HFFc6 (cell line): ENCODE measurements at regions not wholly inside any gene's neighbourhood (a gene's known extent, or its start where the extent isn't known, plus 50 kb on each side); places are given as distances from the start of the nearest gene placed in this dataset.
A peak's percentile ranks its signal among the peaks of the same experiment; 100 is the strongest.

Experiments used
- DNase-seq: peaks from one replicate; pipeline ENCODE4 v3.0.0-alpha.2; 2018
- H3K27ac Mint-ChIP-seq: 2 replicates; pipeline ENCODE4 v1.8.0; 2020; ENCODE audit warnings: mild to moderate bottlenecking, mixed read lengths
- H3K27me3 Mint-ChIP-seq: 2 replicates; pipeline ENCODE4 v1.8.0; 2021; ENCODE audit warnings: mild to moderate bottlenecking, moderate library complexity, mixed read lengths; ENCODE audit not compliant: insufficient read depth
- H3K36me3 Mint-ChIP-seq: 2 replicates; pipeline ENCODE4 v1.8.0; 2021; ENCODE audit warnings: low read depth, mixed read lengths
- H3K4me1 Mint-ChIP-seq: 2 replicates; pipeline ENCODE4 v1.8.0; 2020; ENCODE audit warnings: low read depth, mixed read lengths
- H3K4me3 Mint-ChIP-seq: 2 replicates; pipeline ENCODE4 v1.8.0; 2020; ENCODE audit warnings: mild to moderate bottlenecking, moderate library complexity, mixed read lengths
- H3K9me3 Mint-ChIP-seq: 2 replicates; pipeline ENCODE4 v1.8.0; 2020; ENCODE audit warnings: mild to moderate bottlenecking, mixed read lengths
- CTCF ChIP-seq: fragments of 200-600 bp; sonication (generic); IDR thresholded peaks from 2 replicates; pipeline ENCODE4 v1.5.0; 2021; ENCODE audit warnings: antibody characterized with exemption, mild to moderate bottlenecking

DNA sequence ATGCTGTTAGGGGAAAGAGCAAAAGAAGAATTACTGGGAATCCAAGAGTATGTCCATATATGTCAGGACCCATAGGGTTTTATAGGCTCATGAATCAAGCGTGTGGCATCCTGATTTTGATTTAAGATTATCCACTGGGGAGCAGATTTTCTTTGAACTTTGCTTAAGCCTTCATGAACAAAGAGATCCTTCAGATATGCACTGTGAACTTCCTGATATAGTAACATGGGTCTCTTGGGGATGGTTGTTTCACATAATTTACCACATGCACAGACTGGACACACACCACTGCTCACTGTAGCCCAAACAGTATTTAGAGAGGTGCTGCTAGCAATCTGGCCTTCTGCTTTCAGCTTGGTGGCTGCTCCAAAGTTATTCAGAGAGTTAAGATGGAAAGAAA lies 200.9 kb upstream of the ZPLD1 start:
- Mint-ChIP-seq H3K27me3 (peaks cover 9% of the 10 kb centered on the region), H3K9me3 (no peaks in the 10 kb centered on the region), H3K27ac (no peak overlapping the region), H3K36me3 (no peaks in the 10 kb centered on the region), H3K4me3 (no peak overlapping the region), H3K4me1 (peaks cover 18% of the 10 kb centered on the region)
- DNase-seq = no peak
- TF ChIP-seq CTCF = no peak

DNA sequence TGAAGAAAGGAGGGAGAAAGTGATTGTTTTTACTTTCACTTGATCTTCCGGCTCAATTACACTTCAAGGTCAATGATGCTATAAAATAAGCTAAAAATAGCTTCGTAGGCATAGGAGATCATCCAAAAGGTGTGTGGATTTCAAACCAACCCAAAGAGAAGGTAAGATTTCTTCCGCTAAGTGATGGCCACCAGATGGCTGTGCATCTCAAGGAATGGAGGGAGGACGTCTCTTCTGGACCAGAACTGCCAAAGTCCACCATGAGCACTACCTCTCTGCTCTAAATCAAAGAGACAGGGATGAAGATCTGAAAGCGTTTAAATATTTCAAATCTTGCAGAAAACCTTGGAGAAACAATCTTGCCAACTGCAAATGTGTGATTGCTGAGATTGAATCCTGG lies 199.1 kb upstream of the ZPLD1 start:
- Mint-ChIP-seq H3K9me3 (no peaks in the 10 kb centered on the region), H3K27me3 (peaks cover 12% of the 10 kb centered on the region), H3K4me3 (no peak overlapping the region), H3K27ac (no peak overlapping the region), H3K36me3 (no peaks in the 10 kb centered on the region), H3K4me1 (peaks cover 8% of the 10 kb centered on the region)
- no peak for DNase-seq
- TF ChIP-seq CTCF = peak; percentile 44; the same call in 1 of the 2 replicates

GRCh38 chr3:102237181-102237580 lies 197.6 kb upstream of the ZPLD1 start:
- no peaks in the 10 kb centered on the region for H3K36me3 Mint-ChIP-seq
- peaks cover 14% of the 10 kb centered on the region for H3K27me3 Mint-ChIP-seq
- H3K4me3 Mint-ChIP-seq = no peak overlapping the region
- no peaks in the 10 kb centered on the region for H3K9me3 Mint-ChIP-seq
- H3K4me1 Mint-ChIP-seq = peaks cover 8% of the 10 kb centered on the region
- no peak for DNase-seq
- H3K27ac Mint-ChIP-seq = no peak overlapping the region
- no peak for TF ChIP-seq CTCF

- H3K27ac Mint-ChIP-seq = no peak overlapping the region
- no peaks in the 10 kb centered on the region for H3K9me3 Mint-ChIP-seq
- DNase-seq = peak; percentile 22
- TF ChIP-seq CTCF = no peak
- H3K36me3 Mint-ChIP-seq = no peaks in the 10 kb centered on the region
- peaks cover 14% of the 10 kb centered on the region for H3K27me3 Mint-ChIP-seq
- no peak overlapping the region for H3K4me3 Mint-ChIP-seq
- H3K4me1 Mint-ChIP-seq = peaks cover 8% of the 10 kb centered on the region
Observed at GRCh38 chr3:102237838-102238237, 197.0 kb upstream of the ZPLD1 start.

DNA sequence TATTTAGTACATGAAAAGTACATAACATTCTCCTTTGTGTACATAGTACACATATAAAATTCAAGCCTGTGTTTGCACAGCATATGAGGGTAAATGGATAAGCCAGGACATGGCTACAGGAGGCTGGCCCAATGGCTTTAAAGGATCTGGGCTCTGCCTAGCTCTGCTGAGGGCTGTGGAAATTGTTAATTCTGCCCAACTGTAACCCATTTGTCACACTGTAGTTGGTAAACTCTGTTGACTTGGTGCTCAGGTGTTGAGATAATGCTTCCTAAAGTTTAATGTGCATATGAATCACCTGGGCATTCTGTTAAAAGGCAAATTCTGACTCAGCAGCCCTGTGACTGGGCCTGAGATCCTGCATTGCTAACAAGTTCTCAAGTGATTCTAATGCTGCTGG lies 196.5 kb upstream of the ZPLD1 start:
- no peak for TF ChIP-seq CTCF
- no peak overlapping the region for H3K4me3 Mint-ChIP-seq
- H3K4me1 Mint-ChIP-seq = peaks cover 8% of the 10 kb centered on the region
- no peaks in the 10 kb centered on the region for H3K36me3 Mint-ChIP-seq
- no peak overlapping the region for H3K27ac Mint-ChIP-seq
- no peak for DNase-seq
- peaks cover 14% of the 10 kb centered on the region for H3K27me3 Mint-ChIP-seq
- no peaks in the 10 kb centered on the region for H3K9me3 Mint-ChIP-seq

- H3K27me3 Mint-ChIP-seq = peaks cover 11% of the 10 kb centered on the region
- H3K36me3 Mint-ChIP-seq = no peaks in the 10 kb centered on the region
- H3K27ac Mint-ChIP-seq = no peak overlapping the region
- no peaks in the 10 kb centered on the region for H3K9me3 Mint-ChIP-seq
- TF ChIP-seq CTCF = no peak
- H3K4me3 Mint-ChIP-seq = no peak overlapping the region
- no peaks in the 10 kb centered on the region; the same call in 1 of the 2 replicates for H3K4me1 Mint-ChIP-seq
- DNase-seq = no peak
Observed at GRCh38 chr3:102240720-102241119, 194.1 kb upstream of the ZPLD1 start.
